Naive thymus-derived CD8-positive, alpha-beta T cell (primary cell): ENCODE measurements at regions not wholly inside any gene's neighbourhood (a gene's known extent, or its start where the extent isn't known, plus 50 kb on each side); places are given as distances from the start of the nearest gene placed in this dataset.

Experiments used
- ATAC-seq, 2 donors: fragments of 150-1000 bp; cut with Tn5 transposase in 1 of 2; sonication (Bioruptor Pico), chemical (Tn5 transposase) in 1 of 2; 1 replicate in 1 of 2; 2 replicates in 1 of 2; pipeline ENCODE4 v1.10.0; 2021; ENCODE audit warnings: mild to moderate bottlenecking in 2 of 2, moderate library complexity in 2 of 2
- POLR2A ChIA-PET: fragments of 350-600 bp; sonication (Branson Sonifier 250); formaldehyde crosslinking; loops from one replicate; lab custom pipeline; 2021; ENCODE audit warnings: antibody characterized with exemption; lab: Charles Lee
- DNase-seq, 10 donors: peaks; one replicate each; pipeline versions ENCODE4 v3.0.0 to v3.0.0-alpha.2; 2020 to 2022
- H3K27ac Mint-ChIP-seq, 10 donors: one replicate each; pipeline ENCODE4 v1.8.0; 2020 to 2022; ENCODE audit warnings: mild to moderate bottlenecking in 10 of 10, mixed read lengths in 10 of 10, moderate library complexity in 4 of 10, inconsistent platforms in 1 of 10
- H3K27me3 Mint-ChIP-seq, 5 donors: one replicate each; pipeline ENCODE4 v1.8.0; 2021 to 2022; ENCODE audit warnings: mixed read lengths in 5 of 5
- H3K36me3 Mint-ChIP-seq, 3 donors: one replicate each; pipeline ENCODE4 v1.8.0; 2020 to 2022; ENCODE audit warnings: mixed read lengths in 3 of 3, mild to moderate bottlenecking in 2 of 3, inconsistent platforms in 1 of 3
- H3K4me1 Mint-ChIP-seq, 4 donors: one replicate each; pipeline ENCODE4 v1.8.0; 2021 to 2022; ENCODE audit warnings: mixed read lengths in 4 of 4
- H3K4me3 Mint-ChIP-seq, 10 donors: one replicate each; pipeline ENCODE4 v1.8.0; 2020 to 2022; ENCODE audit warnings: mild to moderate bottlenecking in 10 of 10, mixed read lengths in 10 of 10, moderate library complexity in 6 of 10, inconsistent platforms in 1 of 10
- H3K9me3 Mint-ChIP-seq, 9 donors: one replicate each; pipeline ENCODE4 v1.8.0; 2020 to 2022; ENCODE audit warnings: mixed read lengths in 9 of 9, mild to moderate bottlenecking in 3 of 9, inconsistent platforms in 1 of 9, moderate library complexity in 1 of 9

DNA sequence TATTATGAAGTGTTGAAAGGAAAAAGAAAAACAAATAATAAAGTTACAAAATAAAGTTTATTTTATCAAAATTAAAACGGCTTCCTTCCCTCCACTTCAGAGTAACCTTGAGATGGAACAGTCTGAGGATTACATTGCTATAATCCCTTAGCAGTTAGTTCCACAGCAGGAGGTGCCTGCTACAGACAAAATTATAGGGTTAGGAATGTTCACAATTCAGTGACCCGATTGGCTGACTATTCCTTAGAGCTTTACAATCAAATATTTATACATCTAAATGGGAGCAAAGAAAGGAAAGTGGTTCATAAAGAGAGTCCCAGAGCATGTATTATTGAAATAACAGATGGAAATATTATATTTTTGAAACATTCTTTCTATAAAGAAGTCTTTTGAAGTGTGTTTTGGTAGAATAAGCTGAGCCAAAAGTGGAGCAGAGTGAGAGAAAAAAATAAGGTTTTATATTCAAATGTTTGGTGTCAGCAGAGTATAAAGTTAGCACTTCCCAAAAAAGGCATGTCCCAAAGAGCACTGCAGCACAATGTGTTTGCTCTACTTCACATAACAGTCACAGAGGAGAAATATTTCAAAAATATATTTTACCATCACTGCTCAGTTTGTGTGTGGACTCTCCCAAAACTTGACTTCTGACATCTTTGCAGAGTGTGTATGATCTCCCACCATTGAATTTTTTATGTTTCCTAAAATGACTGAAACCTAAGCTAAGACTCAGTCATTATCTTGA, 71.4 kb upstream of the GORAB start:
- peaks cover 0 to 22% (median 10%) of the 10 kb centered on the region in 9 donors for H3K9me3 Mint-ChIP-seq
- DNase-seq = no peak
- ATAC-seq = no peak
- H3K4me1 Mint-ChIP-seq = no peaks in the 10 kb centered on the region
- H3K27me3 Mint-ChIP-seq = peaks cover 14 to 81% (median 30%) of the 10 kb centered on the region in 5 donors
- H3K36me3 Mint-ChIP-seq = peaks cover 0 to 17% (median 3%) of the 10 kb centered on the region in 3 donors
- POLR2A ChIA-PET = no interaction called here
- no peak overlapping the region for H3K4me3 Mint-ChIP-seq
- no peak overlapping the region for H3K27ac Mint-ChIP-seq

GRCh38 chr1:170461291-170461747, 70.6 kb upstream of the GORAB start:
- Mint-ChIP-seq H3K4me1 (no peaks in the 10 kb centered on the region), H3K9me3 (peaks cover 0 to 24% (median 10%) of the 10 kb centered on the region in 9 donors), H3K36me3 (peaks cover 0 to 16% (median 3%) of the 10 kb centered on the region in 3 donors), H3K4me3 (no peak overlapping the region), H3K27ac (no peak overlapping the region), H3K27me3 (peaks cover 14 to 81% (median 32%) of the 10 kb centered on the region in 5 donors)
- DNase-seq = no peak
- POLR2A ChIA-PET = no interaction called here
- ATAC-seq = no peak

GRCh38 chr1:170461762-170462384, 70.1 kb upstream of the GORAB start:
- no peak overlapping the region for H3K27ac Mint-ChIP-seq

DNA sequence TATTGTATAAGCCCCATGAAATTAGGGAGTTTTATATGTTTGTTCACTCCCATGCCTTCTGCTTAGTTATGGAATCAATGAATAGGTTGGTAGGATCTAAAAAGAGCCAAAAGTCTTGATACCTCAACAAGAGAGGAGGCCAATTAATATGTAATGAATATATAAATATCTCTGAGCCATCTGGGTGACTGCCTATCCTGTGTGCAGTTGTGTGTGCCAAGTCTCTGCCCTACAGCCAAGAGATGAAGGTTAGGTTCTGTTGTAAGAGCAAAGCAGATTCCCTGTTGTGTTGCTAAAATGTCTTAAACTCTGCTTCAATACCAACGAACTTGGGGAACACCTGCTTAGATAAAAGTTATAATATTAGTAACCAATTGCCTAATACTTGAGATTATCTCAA, 61.8 kb upstream of the GORAB start:
- ATAC-seq = no peak
- Mint-ChIP-seq H3K27me3 (peaks cover 4 to 30% (median 10%) of the 10 kb centered on the region in 5 donors), H3K4me1 (no peaks in the 10 kb centered on the region), H3K9me3 (peaks cover 0 to 18% (median 3%) of the 10 kb centered on the region in 9 donors), H3K4me3 (no peak overlapping the region), H3K27ac (no peak overlapping the region), H3K36me3 (no peaks in the 10 kb centered on the region)
- POLR2A ChIA-PET = no interaction called here
- no peak for DNase-seq

More at GRCh38 chr1:170461762-170462384, 70.1 kb upstream of the GORAB start:
- DNase-seq = no peak
- H3K27me3 Mint-ChIP-seq = peaks cover 14 to 81% (median 34%) of the 10 kb centered on the region in 5 donors
- H3K4me1 Mint-ChIP-seq = no peaks in the 10 kb centered on the region
- H3K36me3 Mint-ChIP-seq = peaks cover 0 to 16% (median 3%) of the 10 kb centered on the region in 3 donors
- H3K9me3 Mint-ChIP-seq = peaks cover 0 to 30% (median 10%) of the 10 kb centered on the region in 9 donors
- POLR2A ChIA-PET = no interaction called here
- H3K4me3 Mint-ChIP-seq = no peak overlapping the region
- ATAC-seq = no peak

- no peak for DNase-seq
- peaks cover 2 to 17% (median 9%) of the 10 kb centered on the region in 5 donors for H3K27me3 Mint-ChIP-seq
- no peak overlapping the region for H3K27ac Mint-ChIP-seq
- no peaks in the 10 kb centered on the region for H3K36me3 Mint-ChIP-seq
- no peak for ATAC-seq
- no peak overlapping the region for H3K4me3 Mint-ChIP-seq
- POLR2A ChIA-PET = no interaction called here
- peaks cover 0 to 8% (median 3%) of the 10 kb centered on the region in 9 donors for H3K9me3 Mint-ChIP-seq
- H3K4me1 Mint-ChIP-seq = no peaks in the 10 kb centered on the region
These were observed 60.4 kb upstream of the GORAB start for GRCh38 chr1:170471398-170472053.

DNA sequence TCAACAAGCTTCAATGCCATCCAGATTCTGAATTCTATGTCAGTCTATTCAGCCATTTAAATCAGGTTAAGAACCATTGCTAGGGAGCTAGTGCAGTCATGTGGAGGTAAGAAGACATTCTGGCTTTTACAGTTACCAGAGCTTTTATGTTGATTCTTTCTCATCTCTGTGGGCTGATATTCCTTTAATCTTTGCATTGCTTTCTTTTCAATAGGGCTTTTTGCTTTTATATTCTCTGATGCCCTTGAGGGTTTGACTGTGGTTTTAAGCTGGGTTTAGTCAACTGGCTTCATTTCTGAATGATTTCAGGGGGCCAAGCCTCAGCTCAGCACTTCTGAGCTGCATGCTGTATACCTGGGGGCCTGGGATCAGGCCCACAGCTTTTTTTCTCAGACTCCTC, 51.0 kb upstream of the GORAB start:
- POLR2A ChIA-PET = no interaction called here
- DNase-seq (no peak), ATAC-seq (no peak)
- no peaks in the 10 kb centered on the region for H3K9me3 Mint-ChIP-seq
- no peaks in the 10 kb centered on the region for H3K4me1 Mint-ChIP-seq
- H3K36me3 Mint-ChIP-seq = no peaks in the 10 kb centered on the region
- H3K27ac Mint-ChIP-seq = no peak overlapping the region
- H3K4me3 Mint-ChIP-seq = no peak overlapping the region
- H3K27me3 Mint-ChIP-seq = peaks cover 0 to 20% (median 5%) of the 10 kb centered on the region in 5 donors
